ENCODE measurements at regions not wholly inside any gene's neighbourhood (a gene's known extent, or its start where the extent isn't known, plus 50 kb on each side); places are given as distances from the start of the nearest gene placed in this dataset.

DNA sequence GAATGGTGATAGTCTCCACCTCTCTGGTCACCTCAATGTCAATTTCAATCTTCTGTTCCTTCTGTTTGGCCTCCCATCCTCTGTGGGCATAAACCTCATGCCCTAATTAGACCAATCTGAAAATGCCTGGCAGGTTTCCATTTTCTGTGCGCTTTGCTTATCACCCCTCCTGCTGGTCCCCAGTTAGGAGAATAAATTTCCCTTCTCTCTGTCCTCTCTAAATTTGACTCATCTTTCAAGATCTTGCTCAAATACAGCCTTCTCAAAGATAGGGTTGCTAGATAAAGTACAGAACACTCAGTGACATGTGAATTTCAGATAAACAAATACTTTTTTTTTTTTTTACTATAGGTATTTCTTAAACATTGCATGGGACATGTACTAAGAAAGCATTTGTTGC is 69.4 kb upstream of the CD180 start:
- TF ChIP-seq, protein P1, sequence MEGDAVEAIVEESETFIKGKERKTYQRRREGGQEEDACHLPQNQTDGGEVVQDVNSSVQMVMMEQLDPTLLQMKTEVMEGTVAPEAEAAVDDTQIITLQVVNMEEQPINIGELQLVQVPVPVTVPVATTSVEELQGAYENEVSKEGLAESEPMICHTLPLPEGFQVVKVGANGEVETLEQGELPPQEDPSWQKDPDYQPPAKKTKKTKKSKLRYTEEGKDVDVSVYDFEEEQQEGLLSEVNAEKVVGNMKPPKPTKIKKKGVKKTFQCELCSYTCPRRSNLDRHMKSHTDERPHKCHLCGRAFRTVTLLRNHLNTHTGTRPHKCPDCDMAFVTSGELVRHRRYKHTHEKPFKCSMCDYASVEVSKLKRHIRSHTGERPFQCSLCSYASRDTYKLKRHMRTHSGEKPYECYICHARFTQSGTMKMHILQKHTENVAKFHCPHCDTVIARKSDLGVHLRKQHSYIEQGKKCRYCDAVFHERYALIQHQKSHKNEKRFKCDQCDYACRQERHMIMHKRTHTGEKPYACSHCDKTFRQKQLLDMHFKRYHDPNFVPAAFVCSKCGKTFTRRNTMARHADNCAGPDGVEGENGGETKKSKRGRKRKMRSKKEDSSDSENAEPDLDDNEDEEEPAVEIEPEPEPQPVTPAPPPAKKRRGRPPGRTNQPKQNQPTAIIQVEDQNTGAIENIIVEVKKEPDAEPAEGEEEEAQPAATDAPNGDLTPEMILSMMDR (IDR thresholded peaks at IDR 0.05): no peak
- TF ChIP-seq RFX5 (IDR thresholded peaks at IDR 0.05; ENCODE audit: low read length): no peak
- no peak for TF ChIP-seq RAD21 (IDR thresholded peaks at IDR 0.05; ENCODE audit: low read length)
- no peak for TF ChIP-seq EP300 (IDR thresholded peaks at IDR 0.05; ENCODE audit: borderline replicate concordance in 1 of 2, low read depth in 1 of 2, low read length in 1 of 2)
- no peak for TF ChIP-seq YY1 (IDR thresholded peaks at IDR 0.05; ENCODE audit: low read depth)
- TF ChIP-seq NRF1 (IDR thresholded peaks at IDR 0.05; ENCODE audit: low read depth, low read length): no peak
- TF ChIP-seq TAF1 (IDR thresholded peaks at IDR 0.05; ENCODE audit: borderline replicate concordance, low read depth, low read length): no peak
- TF ChIP-seq POLR2AphosphoS5 (IDR thresholded peaks at IDR 0.05; ENCODE audit: low read depth, low read length): no peak
- TF ChIP-seq, protein P2, sequence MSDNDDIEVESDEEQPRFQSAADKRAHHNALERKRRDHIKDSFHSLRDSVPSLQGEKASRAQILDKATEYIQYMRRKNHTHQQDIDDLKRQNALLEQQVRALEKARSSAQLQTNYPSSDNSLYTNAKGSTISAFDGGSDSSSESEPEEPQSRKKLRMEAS (IDR thresholded peaks at IDR 0.05; ENCODE audit: low read depth): no peak
